CD4-positive, alpha-beta T cell (primary cell): ENCODE measurements at regions not wholly inside any gene's neighbourhood (a gene's known extent, or its start where the extent isn't known, plus 50 kb on each side); places are given as distances from the start of the nearest gene placed in this dataset.

Source experiments
- ATAC-seq: fragments of 200-7000 bp; cut with Tn5 transposase; one replicate; pipeline ENCODE4 v1.10.0; 2022; ENCODE audit warnings: mild to moderate bottlenecking; ENCODE audit not compliant: poor library complexity
- CTCF ChIA-PET: fragments of 350-600 bp; sonication (Branson Sonifier 250); formaldehyde crosslinking; loops from one replicate; lab custom pipeline; 2021; ENCODE audit warnings: antibody characterized with exemption, inconsistent platforms; lab: Charles Lee
- POLR2A ChIA-PET: fragments of 350-600 bp; sonication (Branson Sonifier 250); formaldehyde crosslinking; loops from one replicate; lab custom pipeline; 2021; ENCODE audit warnings: antibody characterized with exemption, inconsistent platforms; lab: Charles Lee
- DNase-seq, 14 experiments: peaks; one replicate each; pipeline ENCODE4 v3.0.0-alpha.2; 2013 to 2020; ENCODE audit warnings: mixed read lengths in 2 of 14
- H3K27ac ChIP-seq, 2 donors: one replicate each; pipeline versions ENCODE4 v1.5.1 to v1.7.0; 2013; ENCODE audit warnings: low read length in 2 of 2, low read depth in 1 of 2, mild to moderate bottlenecking in 1 of 2
- H3K27me3 ChIP-seq, 2 experiments: 1 replicate in 1 of 2; 2 replicates in 1 of 2; pipeline versions ENCODE4 v1.6.1 to v1.7.0; 2013; ENCODE audit warnings: low read length in 2 of 2, control low read depth in 1 of 2, mild to moderate bottlenecking in 1 of 2, moderate library complexity in 1 of 2; ENCODE audit not compliant: insufficient read depth in 2 of 2, control insufficient read depth in 1 of 2
- H3K36me3 ChIP-seq: one replicate; pipeline ENCODE4 v1.6.1; 2013; ENCODE audit warnings: low read length, control low read depth; ENCODE audit not compliant: insufficient read depth
- H3K4me1 ChIP-seq: one replicate; pipeline ENCODE4 v1.6.1; 2013; ENCODE audit warnings: low read length, control low read depth; ENCODE audit not compliant: insufficient read depth
- H3K4me3 ChIP-seq: one replicate; pipeline ENCODE4 v1.5.1; 2013; ENCODE audit warnings: mild to moderate bottlenecking, low read length, moderate library complexity
- H3K9me3 ChIP-seq, 2 experiments: 1 replicate in 1 of 2; 2 replicates in 1 of 2; pipeline versions ENCODE4 v1.6.1 to v1.7.0; 2013; ENCODE audit warnings: low read length in 2 of 2, mild to moderate bottlenecking in 2 of 2, control low read depth in 1 of 2, moderate library complexity in 1 of 2; ENCODE audit not compliant: control insufficient read depth in 1 of 2, insufficient read depth in 1 of 2
- H3K27ac Mint-ChIP-seq: one replicate; pipeline ENCODE4 v1.8.0; 2020; ENCODE audit warnings: mixed read lengths
- H3K27me3 Mint-ChIP-seq: one replicate; pipeline ENCODE4 v1.8.0; 2021; ENCODE audit warnings: mixed read lengths
- H3K36me3 Mint-ChIP-seq: one replicate; pipeline ENCODE4 v1.8.0; 2021; ENCODE audit warnings: low read depth, mixed read lengths
- H3K4me1 Mint-ChIP-seq: one replicate; pipeline ENCODE4 v1.8.0; 2021; ENCODE audit warnings: low read depth, mixed read lengths
- H3K4me3 Mint-ChIP-seq: one replicate; pipeline ENCODE4 v1.8.0; 2020; ENCODE audit warnings: mild to moderate bottlenecking, mixed read lengths
- H3K9me3 Mint-ChIP-seq: one replicate; pipeline ENCODE4 v1.8.0; 2020; ENCODE audit warnings: mixed read lengths
- CTCF ChIP-seq: fragments of 200-600 bp; IDR thresholded peaks from one replicate; pipeline ENCODE4 v1.8.0; 2022; ENCODE audit warnings: antibody characterized with exemption, mild to moderate bottlenecking
- intact Hi-C, 2 experiments: fragments of 100-400 bp; cut with DNase I in 1 of 2; cut with micrococcal nuclease in 1 of 2; formaldehyde crosslinking; loops; one replicate each; pipeline versions ENCODE4 v1.15.1 to v1.9.0; 2023 to 2025; cut with DNase I, micrococcal nuclease

- Mint-ChIP-seq H3K9me3 (peaks cover 6% of the 10 kb centered on the region), H3K27me3 (no peaks in the 10 kb centered on the region), H3K27ac (no peak overlapping the region), H3K36me3 (no peaks in the 10 kb centered on the region), H3K4me1 (no peaks in the 10 kb centered on the region), H3K4me3 (no peak overlapping the region)
- no peak for TF ChIP-seq CTCF
- Histone ChIP-seq H3K9me3 (peaks cover 0 to 4% of the 10 kb centered on the region in 2 experiments), H3K4me1 (no peaks in the 10 kb centered on the region), H3K27ac (no peak overlapping the region), H3K27me3 (no peaks in the 10 kb centered on the region), H3K36me3 (no peaks in the 10 kb centered on the region), H3K4me3 (no peak overlapping the region)
- CTCF ChIA-PET = no interaction called here
- POLR2A ChIA-PET = no interaction called here
- intact Hi-C loops = loop anchor here in 1 of 2 experiments (10.0 kb wide), 1 partner anchor 1391 kb away; no protein-coding TSS in a partner anchor
- no peak for ATAC-seq
- no peak for DNase-seq
These were observed 969.6 kb upstream of the PIK3C3 start for GRCh38 chr18:40985436-40985835.

GRCh38 chr18:40984856-40985255 is 970.2 kb upstream of the PIK3C3 start:
- CTCF ChIA-PET = no interaction called here
- POLR2A ChIA-PET = no interaction called here

GRCh38 chr18:40983835-40984234 is 971.2 kb upstream of the PIK3C3 start:
- Mint-ChIP-seq H3K4me1 (no peaks in the 10 kb centered on the region), H3K27ac (no peak overlapping the region), H3K36me3 (no peaks in the 10 kb centered on the region), H3K4me3 (no peak overlapping the region), H3K27me3 (no peaks in the 10 kb centered on the region), H3K9me3 (peaks cover 10% of the 10 kb centered on the region)
- no peak for ATAC-seq
- no peaks in the 10 kb centered on the region for H3K4me1 ChIP-seq
- ChIA-PET CTCF (no interaction called here), POLR2A (no interaction called here)
- DNase-seq = no peak
- intact Hi-C loops = loop anchor here in 1 of 2 experiments (10.0 kb wide), 1 partner anchor 1389 kb away; no protein-coding TSS in a partner anchor
- H3K4me3 ChIP-seq = no peak overlapping the region
- H3K9me3 ChIP-seq = no peaks in the 10 kb centered on the region
- no peak overlapping the region for H3K27ac ChIP-seq
- no peaks in the 10 kb centered on the region for H3K27me3 ChIP-seq
- TF ChIP-seq CTCF = no peak
- H3K36me3 ChIP-seq = no peaks in the 10 kb centered on the region

More at GRCh38 chr18:40984856-40985255, 970.2 kb upstream of the PIK3C3 start:
- no peaks in the 10 kb centered on the region for H3K27me3 Mint-ChIP-seq
- TF ChIP-seq CTCF = no peak
- DNase-seq = no peak
- H3K4me1 Mint-ChIP-seq = no peaks in the 10 kb centered on the region
- ATAC-seq = no peak
- intact Hi-C loops = loop anchor here in 1 of 2 experiments (10.0 kb wide), 1 partner anchor 1390 kb away; no protein-coding TSS in a partner anchor
- H3K9me3 ChIP-seq = peaks cover 0 to under 1% of the 10 kb centered on the region in 2 experiments
- no peaks in the 10 kb centered on the region for H3K27me3 ChIP-seq
- H3K4me1 ChIP-seq = no peaks in the 10 kb centered on the region
- no peak overlapping the region for H3K4me3 Mint-ChIP-seq
- H3K4me3 ChIP-seq = no peak overlapping the region
- no peak overlapping the region for H3K27ac Mint-ChIP-seq
- no peaks in the 10 kb centered on the region for H3K36me3 ChIP-seq
- no peak overlapping the region for H3K27ac ChIP-seq
- H3K9me3 Mint-ChIP-seq = peaks cover 6% of the 10 kb centered on the region
- no peaks in the 10 kb centered on the region for H3K36me3 Mint-ChIP-seq
